MM.1S (cell line): ENCODE measurements at regions not wholly inside any gene's neighbourhood (a gene's known extent, or its start where the extent isn't known, plus 50 kb on each side); places are given as distances from the start of the nearest gene placed in this dataset.

Experiments used
- DNase-seq: peaks from one replicate; pipeline ENCODE4 v3.0.0-alpha.2; 2015
- H2AFZ ChIP-seq: fragments of 300-600 bp; sonication (generic); 2 replicates; pipeline ENCODE4 v1.6.0; 2016; ENCODE audit warnings: antibody characterized with exemption, low read length
- H3F3A ChIP-seq: fragments of 300-600 bp; sonication (generic); 2 replicates; pipeline ENCODE4 v1.6.1; 2016; ENCODE audit warnings: mild to moderate bottlenecking, antibody characterized with exemption, low read length, moderate library complexity, mixed read lengths; ENCODE audit not compliant: insufficient read depth
- H3K27ac ChIP-seq: fragments of 300-600 bp; sonication (generic); 2 replicates; pipeline ENCODE4 v1.5.1; 2016; ENCODE audit warnings: mild to moderate bottlenecking, low read length
- H3K27me3 ChIP-seq: fragments of 300-600 bp; sonication (generic); replicated peaks from 2 replicates; pipeline ENCODE4 v1.6.0; 2016; ENCODE audit warnings: low read length; ENCODE audit not compliant: insufficient read depth
- H3K36me3 ChIP-seq: fragments of 300-600 bp; sonication (generic); replicated peaks from 2 replicates; pipeline ENCODE4 v1.6.1; 2016; ENCODE audit warnings: mild to moderate bottlenecking, low read length, mixed read lengths; ENCODE audit not compliant: insufficient read depth
- H3K4me1 ChIP-seq: fragments of 300-600 bp; sonication (generic); 2 replicates; pipeline ENCODE4 v1.6.1; 2016; ENCODE audit warnings: low read length, mixed read lengths
- H3K4me2 ChIP-seq: fragments of 300-600 bp; sonication (generic); 2 replicates; pipeline ENCODE4 v1.6.0; 2016; ENCODE audit warnings: low read depth, low read length
- H3K4me3 ChIP-seq: fragments of 300-600 bp; sonication (generic); 2 replicates; pipeline ENCODE4 v1.5.1; 2016; ENCODE audit warnings: low read length, mixed read lengths
- H3K79me2 ChIP-seq: fragments of 300-600 bp; sonication (generic); 2 replicates; pipeline ENCODE4 v1.6.1; 2016; ENCODE audit warnings: mixed run types, low read length, mixed read lengths
- H3K9ac ChIP-seq: fragments of 300-600 bp; sonication (generic); 2 replicates; pipeline ENCODE4 v1.6.1; 2016; ENCODE audit warnings: low read length, mixed read lengths
- H3K9me2 ChIP-seq: fragments of 300-600 bp; sonication (generic); replicated peaks from 2 replicates; pipeline ENCODE4 v1.6.1; 2016; ENCODE audit warnings: mild to moderate bottlenecking, low read length, mixed read lengths; ENCODE audit not compliant: insufficient read depth
- H3K9me3 ChIP-seq: fragments of 300-600 bp; sonication (generic); replicated peaks from 2 replicates; pipeline ENCODE4 v1.6.1; 2016; ENCODE audit warnings: mild to moderate bottlenecking, low read length, mixed read lengths; ENCODE audit not compliant: insufficient read depth
- H4K20me1 ChIP-seq: fragments of 300-600 bp; sonication (generic); 2 replicates; pipeline ENCODE4 v1.6.1; 2016; ENCODE audit warnings: mild to moderate bottlenecking, low read length, moderate library complexity, mixed read lengths; ENCODE audit not compliant: insufficient read depth
- EZH2 ChIP-seq: fragments of 300-600 bp; sonication (generic); optimal IDR thresholded peaks from 2 replicates; pipeline ENCODE3; 2017; ENCODE audit warnings: low read depth, mild to moderate bottlenecking, antibody characterized with exemption, low read length, mixed read lengths
- EZH2phosphoT487 ChIP-seq: fragments of 300-600 bp; sonication (generic); IDR thresholded peaks from 2 replicates; pipeline ENCODE4 v1.6.1; 2018; ENCODE audit warnings: antibody characterized with exemption, low read length
- TF ChIP-seq, protein P1 (sequence below): fragments of 300-600 bp; sonication (generic); IDR thresholded peaks from 2 replicates; pipeline ENCODE4 v1.5.1; 2016; ENCODE audit warnings: antibody characterized with exemption, low read length, mixed read lengths

DNA sequence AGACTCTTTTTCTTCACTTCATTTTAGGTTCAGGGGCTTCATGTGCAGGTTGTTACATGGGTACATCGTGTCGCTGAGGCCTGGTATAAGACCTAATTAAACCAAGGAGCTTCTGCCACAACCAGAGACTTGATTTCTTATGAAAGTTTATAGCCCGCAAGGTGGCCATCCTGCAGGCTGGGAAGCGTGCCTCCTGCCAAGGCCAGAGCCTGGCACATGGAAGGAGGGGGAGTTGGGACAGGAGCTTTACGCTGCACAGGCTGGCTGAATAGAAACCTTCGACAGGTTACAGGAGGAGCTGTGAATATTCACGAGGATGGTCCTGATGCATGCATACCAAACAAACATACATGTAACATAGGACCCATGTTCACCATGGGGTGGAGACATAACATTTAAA lies 50.1 kb upstream of the SIMC1 start:
- no peaks in the 10 kb centered on the region for H3K9me3 ChIP-seq
- no peak overlapping the region for H3K27ac ChIP-seq
- no peaks in the 10 kb centered on the region for H3F3A ChIP-seq
- H3K79me2 ChIP-seq = no peaks in the 10 kb centered on the region
- H3K27me3 ChIP-seq = no peaks in the 10 kb centered on the region
- no peak overlapping the region for H3K4me3 ChIP-seq
- H3K36me3 ChIP-seq = no peaks in the 10 kb centered on the region
- H4K20me1 ChIP-seq = no peaks in the 10 kb centered on the region
- no peak overlapping the region for H3K9ac ChIP-seq
- no peak for TF ChIP-seq EZH2
- no peak for TF ChIP-seq EZH2phosphoT487
- TF ChIP-seq, protein P1, sequence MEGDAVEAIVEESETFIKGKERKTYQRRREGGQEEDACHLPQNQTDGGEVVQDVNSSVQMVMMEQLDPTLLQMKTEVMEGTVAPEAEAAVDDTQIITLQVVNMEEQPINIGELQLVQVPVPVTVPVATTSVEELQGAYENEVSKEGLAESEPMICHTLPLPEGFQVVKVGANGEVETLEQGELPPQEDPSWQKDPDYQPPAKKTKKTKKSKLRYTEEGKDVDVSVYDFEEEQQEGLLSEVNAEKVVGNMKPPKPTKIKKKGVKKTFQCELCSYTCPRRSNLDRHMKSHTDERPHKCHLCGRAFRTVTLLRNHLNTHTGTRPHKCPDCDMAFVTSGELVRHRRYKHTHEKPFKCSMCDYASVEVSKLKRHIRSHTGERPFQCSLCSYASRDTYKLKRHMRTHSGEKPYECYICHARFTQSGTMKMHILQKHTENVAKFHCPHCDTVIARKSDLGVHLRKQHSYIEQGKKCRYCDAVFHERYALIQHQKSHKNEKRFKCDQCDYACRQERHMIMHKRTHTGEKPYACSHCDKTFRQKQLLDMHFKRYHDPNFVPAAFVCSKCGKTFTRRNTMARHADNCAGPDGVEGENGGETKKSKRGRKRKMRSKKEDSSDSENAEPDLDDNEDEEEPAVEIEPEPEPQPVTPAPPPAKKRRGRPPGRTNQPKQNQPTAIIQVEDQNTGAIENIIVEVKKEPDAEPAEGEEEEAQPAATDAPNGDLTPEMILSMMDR = no peak
- no peak overlapping the region for H2AFZ ChIP-seq
- DNase-seq = no peak
- H3K9me2 ChIP-seq = no peaks in the 10 kb centered on the region
- H3K4me2 ChIP-seq = no peak overlapping the region
- H3K4me1 ChIP-seq = no peaks in the 10 kb centered on the region
